Loucy (cell line): ENCODE measurements at regions not wholly inside any gene's neighbourhood (a gene's known extent, or its start where the extent isn't known, plus 50 kb on each side); places are given as distances from the start of the nearest gene placed in this dataset.

ENCODE experiments used
- H2AFZ ChIP-seq: fragments of 200-600 bp; sonication (generic); 2 replicates; pipeline ENCODE4 v1.6.0; 2016; ENCODE audit warnings: antibody characterized with exemption, mild to moderate bottlenecking, low read length, moderate library complexity
- H3F3A ChIP-seq: fragments of 200-600 bp; 2 replicates; pipeline ENCODE4 v1.6.0; 2016; ENCODE audit warnings: antibody characterized with exemption, low read depth, mild to moderate bottlenecking
- H3K27me3 ChIP-seq: fragments of 200-600 bp; sonication (generic); 2 replicates; pipeline ENCODE4 v1.6.1; 2014; ENCODE audit warnings: low read length, mild to moderate bottlenecking; ENCODE audit not compliant: insufficient read depth, poor library complexity, severe bottlenecking
- H3K36me3 ChIP-seq: fragments of 200-600 bp; sonication (generic); 2 replicates; pipeline ENCODE4 v1.6.1; 2016; ENCODE audit warnings: low read length; ENCODE audit not compliant: insufficient read depth
- H3K4me1 ChIP-seq: fragments of 200-600 bp; sonication (generic); 2 replicates; pipeline ENCODE4 v1.5.1; 2014; ENCODE audit warnings: low read length, mild to moderate bottlenecking; ENCODE audit not compliant: insufficient read depth, poor library complexity, severe bottlenecking
- H3K4me2 ChIP-seq: fragments of 200-600 bp; sonication (generic); 2 replicates; pipeline ENCODE4 v1.6.0; 2014; ENCODE audit warnings: antibody characterized with exemption, low read length, low read depth, mild to moderate bottlenecking; ENCODE audit not compliant: poor library complexity, severe bottlenecking
- H3K4me3 ChIP-seq: fragments of 200-600 bp; sonication (generic); 2 replicates; pipeline ENCODE4 v1.5.1; 2014; ENCODE audit warnings: low read length, mild to moderate bottlenecking, mixed read lengths; ENCODE audit not compliant: poor library complexity, severe bottlenecking
- H3K79me2 ChIP-seq: fragments of 200-600 bp; sonication (generic); 2 replicates; pipeline ENCODE4 v1.6.1; 2014; ENCODE audit warnings: low read length; ENCODE audit not compliant: insufficient read depth
- H3K9ac ChIP-seq: fragments of 200-600 bp; sonication (generic); 2 replicates; pipeline ENCODE4 v1.6.0; 2014; ENCODE audit warnings: mild to moderate bottlenecking, low read depth, low read length, moderate library complexity; ENCODE audit not compliant: poor library complexity, severe bottlenecking
- H3K9me2 ChIP-seq: fragments of 200-600 bp; sonication (generic); replicated peaks from 2 replicates; pipeline ENCODE4 v1.6.1; 2016; ENCODE audit warnings: low read depth, low read length, mixed read lengths
- H3K9me3 ChIP-seq: fragments of 200-600 bp; sonication (generic); 2 replicates; pipeline ENCODE4 v1.6.1; 2014; ENCODE audit warnings: mild to moderate bottlenecking, antibody characterized with exemption, low read length, low read depth; ENCODE audit not compliant: insufficient read depth
- H4K20me1 ChIP-seq: fragments of 200-600 bp; sonication (generic); 2 replicates; pipeline ENCODE4 v1.6.0; 2014; ENCODE audit warnings: antibody characterized with exemption, low read length, mild to moderate bottlenecking; ENCODE audit not compliant: insufficient read depth, poor library complexity, severe bottlenecking
- EZH2phosphoT487 ChIP-seq: fragments of 200-600 bp; IDR thresholded peaks from 2 replicates; pipeline ENCODE4 v1.6.1; 2018; ENCODE audit warnings: antibody characterized with exemption, mild to moderate bottlenecking, moderate library complexity, borderline replicate concordance
- TF ChIP-seq, protein P1 (sequence below): fragments of 200-600 bp; sonication (generic); conservative IDR thresholded peaks from 2 replicates; pipeline ENCODE4 v1.5.1; 2014; ENCODE audit warnings: mild to moderate bottlenecking, antibody characterized with exemption, low read length

- TF ChIP-seq, protein P1, sequence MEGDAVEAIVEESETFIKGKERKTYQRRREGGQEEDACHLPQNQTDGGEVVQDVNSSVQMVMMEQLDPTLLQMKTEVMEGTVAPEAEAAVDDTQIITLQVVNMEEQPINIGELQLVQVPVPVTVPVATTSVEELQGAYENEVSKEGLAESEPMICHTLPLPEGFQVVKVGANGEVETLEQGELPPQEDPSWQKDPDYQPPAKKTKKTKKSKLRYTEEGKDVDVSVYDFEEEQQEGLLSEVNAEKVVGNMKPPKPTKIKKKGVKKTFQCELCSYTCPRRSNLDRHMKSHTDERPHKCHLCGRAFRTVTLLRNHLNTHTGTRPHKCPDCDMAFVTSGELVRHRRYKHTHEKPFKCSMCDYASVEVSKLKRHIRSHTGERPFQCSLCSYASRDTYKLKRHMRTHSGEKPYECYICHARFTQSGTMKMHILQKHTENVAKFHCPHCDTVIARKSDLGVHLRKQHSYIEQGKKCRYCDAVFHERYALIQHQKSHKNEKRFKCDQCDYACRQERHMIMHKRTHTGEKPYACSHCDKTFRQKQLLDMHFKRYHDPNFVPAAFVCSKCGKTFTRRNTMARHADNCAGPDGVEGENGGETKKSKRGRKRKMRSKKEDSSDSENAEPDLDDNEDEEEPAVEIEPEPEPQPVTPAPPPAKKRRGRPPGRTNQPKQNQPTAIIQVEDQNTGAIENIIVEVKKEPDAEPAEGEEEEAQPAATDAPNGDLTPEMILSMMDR: no peak
- TF ChIP-seq EZH2phosphoT487: no peak
- H3K36me3 ChIP-seq: no peaks in the 10 kb centered on the region
- H3K4me3 ChIP-seq: no peak overlapping the region
- no peaks in the 10 kb centered on the region for H3K79me2 ChIP-seq
- no peak overlapping the region for H3K4me2 ChIP-seq
- no peaks in the 10 kb centered on the region for H4K20me1 ChIP-seq
- no peaks in the 10 kb centered on the region for H3F3A ChIP-seq
- H3K9me3 ChIP-seq: no peaks in the 10 kb centered on the region
- no peaks in the 10 kb centered on the region for H3K4me1 ChIP-seq
- H2AFZ ChIP-seq: no peak overlapping the region
- H3K9ac ChIP-seq: no peak overlapping the region
- no peaks in the 10 kb centered on the region for H3K9me2 ChIP-seq
- H3K27me3 ChIP-seq: no peaks in the 10 kb centered on the region
These were observed 1100.6 kb downstream of the TECRL start for GRCh38 chr4:63308697-63309096.

- H3K9me2 ChIP-seq: no peaks in the 10 kb centered on the region
- H2AFZ ChIP-seq: no peak overlapping the region
- H3F3A ChIP-seq: no peaks in the 10 kb centered on the region
- no peaks in the 10 kb centered on the region for H4K20me1 ChIP-seq
- no peak overlapping the region for H3K4me2 ChIP-seq
- H3K27me3 ChIP-seq: no peaks in the 10 kb centered on the region
- no peaks in the 10 kb centered on the region for H3K36me3 ChIP-seq
- TF ChIP-seq, protein P1: no peak
- TF ChIP-seq EZH2phosphoT487: no peak
- no peak overlapping the region for H3K9ac ChIP-seq
- H3K4me1 ChIP-seq: no peaks in the 10 kb centered on the region
- H3K79me2 ChIP-seq: no peaks in the 10 kb centered on the region
- no peak overlapping the region for H3K4me3 ChIP-seq
- no peaks in the 10 kb centered on the region for H3K9me3 ChIP-seq
These were observed 1106.5 kb downstream of the TECRL start for GRCh38 chr4:63302792-63303191.

GRCh38 chr4:63302078-63302477, 1107.2 kb downstream of the TECRL start:
- H3K4me2 ChIP-seq: no peak overlapping the region
- no peaks in the 10 kb centered on the region for H3K79me2 ChIP-seq
- no peak overlapping the region for H2AFZ ChIP-seq
- H3K27me3 ChIP-seq: no peaks in the 10 kb centered on the region
- no peak for TF ChIP-seq EZH2phosphoT487
- TF ChIP-seq, protein P1: no peak
- H3K4me1 ChIP-seq: no peaks in the 10 kb centered on the region
- H3K4me3 ChIP-seq: no peak overlapping the region
- H3F3A ChIP-seq: no peaks in the 10 kb centered on the region
- no peak overlapping the region for H3K9ac ChIP-seq
- H3K36me3 ChIP-seq: no peaks in the 10 kb centered on the region
- no peaks in the 10 kb centered on the region for H3K9me3 ChIP-seq
- no peaks in the 10 kb centered on the region for H3K9me2 ChIP-seq
- H4K20me1 ChIP-seq: no peaks in the 10 kb centered on the region
